C1 segment of cervical spinal cord (tissue), 14 donors: ENCODE measurements at regions not wholly inside any gene's neighbourhood (a gene's known extent, or its start where the extent isn't known, plus 50 kb on each side); places are given as distances from the start of the nearest gene placed in this dataset.

Source experiments
- DNase-seq, 14 donors: peaks; one replicate each; lab custom pipeline; 2025; lab: John Stamatoyannopoulos, UW

- no peak for DNase-seq
Observed at GRCh38 chr20:51335329-51335841, 207.1 kb downstream of the NFATC2 start.

- no peak for DNase-seq
Observed at GRCh38 chr20:51334609-51335008, 207.9 kb downstream of the NFATC2 start.

- no peak for DNase-seq
Observed at GRCh38 chr20:51333971-51334370, 208.5 kb downstream of the NFATC2 start.

- no peak for DNase-seq
Observed at GRCh38 chr20:51333446-51333845, 209.1 kb downstream of the NFATC2 start.

GRCh38 chr20:51331481-51331880 is 211.0 kb downstream of the NFATC2 start:
- DNase-seq = no peak

GRCh38 chr20:51329845-51330244 is 212.7 kb downstream of the NFATC2 start:
- DNase-seq = no peak

- DNase-seq = no peak
Observed at GRCh38 chr20:51327251-51327841, 215.2 kb downstream of the NFATC2 start.

GRCh38 chr20:51326201-51326819 is 216.2 kb downstream of the NFATC2 start:
- DNase-seq = peak in 4 of 14 donors; percentile 0 to 21 (median 2)

- DNase-seq = no peak
Observed at GRCh38 chr20:51322164-51322707, 220.3 kb downstream of the NFATC2 start.

- DNase-seq = no peak
Observed at GRCh38 chr20:51321343-51322163, 221.0 kb downstream of the NFATC2 start.

- no peak for DNase-seq
Observed at GRCh38 chr20:51319522-51319921, 223.0 kb downstream of the NFATC2 start.

GRCh38 chr20:51318058-51318949 is 224.2 kb downstream of the NFATC2 start:
- peak in 7 of 14 donors; percentile 0 to 29 (median 8) for DNase-seq

GRCh38 chr20:51315390-51315789 is 227.1 kb downstream of the NFATC2 start:
- DNase-seq = no peak

GRCh38 chr20:51313358-51313827 is 229.1 kb downstream of the NFATC2 start:
- DNase-seq = no peak

- no peak for DNase-seq
Observed at GRCh38 chr20:51312480-51312783, 230.1 kb downstream of the NFATC2 start.

GRCh38 chr20:51311636-51312479 is 230.7 kb downstream of the NFATC2 start:
- DNase-seq = no peak

- DNase-seq = no peak
Observed at GRCh38 chr20:51310216-51310615, 232.3 kb downstream of the NFATC2 start.

GRCh38 chr20:51309128-51309527 is 233.4 kb downstream of the NFATC2 start:
- no peak for DNase-seq

- peak in 12 of 14 donors; percentile 29 to 77 (median 52) for DNase-seq
Observed at GRCh38 chr20:51306521-51307358, 235.8 kb downstream of the NFATC2 start.
